DOHH2 (cell line): ENCODE measurements at regions not wholly inside any gene's neighbourhood (a gene's known extent, or its start where the extent isn't known, plus 50 kb on each side); places are given as distances from the start of the nearest gene placed in this dataset.

ENCODE experiments used
- H3F3A ChIP-seq: fragments of 200-600 bp; sonication (generic), shearing (Covaris generic); 2 replicates; pipeline ENCODE4 v1.6.0; 2016; ENCODE audit warnings: antibody characterized with exemption, mild to moderate bottlenecking; ENCODE audit not compliant: control insufficient read depth, insufficient read depth
- H3K27ac ChIP-seq: fragments of 200-600 bp; sonication (generic); 2 replicates; pipeline ENCODE4 v1.5.1; 2014; ENCODE audit warnings: low read depth, mild to moderate bottlenecking, low read length, moderate library complexity
- H3K27me3 ChIP-seq: fragments of 200-600 bp; sonication (generic); 2 replicates; pipeline ENCODE4 v1.6.1; 2014; ENCODE audit warnings: mild to moderate bottlenecking, low read length, mixed read lengths; ENCODE audit not compliant: control insufficient read depth
- H3K36me3 ChIP-seq: fragments of 200-600 bp; sonication (generic); 2 replicates; pipeline ENCODE4 v1.6.1; 2014; ENCODE audit warnings: mild to moderate bottlenecking, low read length, moderate library complexity, mixed read lengths; ENCODE audit not compliant: control insufficient read depth
- H3K4me1 ChIP-seq: fragments of 200-600 bp; sonication (generic); 2 replicates; pipeline ENCODE4 v1.6.1; 2014; ENCODE audit warnings: mild to moderate bottlenecking, low read length, mixed read lengths; ENCODE audit not compliant: control insufficient read depth
- H3K4me2 ChIP-seq: fragments of 200-600 bp; sonication (generic); 2 replicates; pipeline ENCODE4 v1.6.0; 2014; ENCODE audit warnings: mild to moderate bottlenecking, low read length, moderate library complexity
- H3K4me3 ChIP-seq: fragments of 200-600 bp; sonication (generic); 2 replicates; pipeline ENCODE4 v1.5.1; 2014; ENCODE audit warnings: mild to moderate bottlenecking, low read length, mixed read lengths
- H3K79me2 ChIP-seq: fragments of 200-600 bp; sonication (generic); 2 replicates; pipeline ENCODE4 v1.6.1; 2014; ENCODE audit warnings: mild to moderate bottlenecking, low read length, mixed read lengths; ENCODE audit not compliant: control insufficient read depth
- H3K9me2 ChIP-seq: fragments of 200-600 bp; sonication (generic); replicated peaks from 2 replicates; pipeline ENCODE4 v1.6.1; 2014; ENCODE audit warnings: mild to moderate bottlenecking, low read length, mixed read lengths; ENCODE audit not compliant: control insufficient read depth
- H3K9me3 ChIP-seq: fragments of 200-600 bp; sonication (generic); 2 replicates; pipeline ENCODE4 v1.6.1; 2014; ENCODE audit warnings: antibody characterized with exemption, low read length, mixed read lengths; ENCODE audit not compliant: control insufficient read depth, insufficient read depth
- H4K20me1 ChIP-seq: fragments of 200-600 bp; sonication (generic); 2 replicates; pipeline ENCODE4 v1.6.0; 2014; ENCODE audit warnings: low read depth, mild to moderate bottlenecking, antibody characterized with exemption, low read length, moderate library complexity; ENCODE audit not compliant: control insufficient read depth, insufficient read depth
- EZH2phosphoT487 ChIP-seq: fragments of 200-600 bp; sonication (generic); IDR thresholded peaks from 2 replicates; pipeline ENCODE4 v1.6.1; 2017; ENCODE audit warnings: borderline replicate concordance, mild to moderate bottlenecking, antibody characterized with exemption, low read length, moderate library complexity, mixed read lengths
- TF ChIP-seq, protein P1 (sequence below): fragments of 200-600 bp; sonication (generic); IDR thresholded peaks from one replicate; pipeline ENCODE4 v1.5.1; 2014; ENCODE audit warnings: antibody characterized with exemption, mild to moderate bottlenecking, low read depth, low read length; ENCODE audit not compliant: poor library complexity, severe bottlenecking

DNA sequence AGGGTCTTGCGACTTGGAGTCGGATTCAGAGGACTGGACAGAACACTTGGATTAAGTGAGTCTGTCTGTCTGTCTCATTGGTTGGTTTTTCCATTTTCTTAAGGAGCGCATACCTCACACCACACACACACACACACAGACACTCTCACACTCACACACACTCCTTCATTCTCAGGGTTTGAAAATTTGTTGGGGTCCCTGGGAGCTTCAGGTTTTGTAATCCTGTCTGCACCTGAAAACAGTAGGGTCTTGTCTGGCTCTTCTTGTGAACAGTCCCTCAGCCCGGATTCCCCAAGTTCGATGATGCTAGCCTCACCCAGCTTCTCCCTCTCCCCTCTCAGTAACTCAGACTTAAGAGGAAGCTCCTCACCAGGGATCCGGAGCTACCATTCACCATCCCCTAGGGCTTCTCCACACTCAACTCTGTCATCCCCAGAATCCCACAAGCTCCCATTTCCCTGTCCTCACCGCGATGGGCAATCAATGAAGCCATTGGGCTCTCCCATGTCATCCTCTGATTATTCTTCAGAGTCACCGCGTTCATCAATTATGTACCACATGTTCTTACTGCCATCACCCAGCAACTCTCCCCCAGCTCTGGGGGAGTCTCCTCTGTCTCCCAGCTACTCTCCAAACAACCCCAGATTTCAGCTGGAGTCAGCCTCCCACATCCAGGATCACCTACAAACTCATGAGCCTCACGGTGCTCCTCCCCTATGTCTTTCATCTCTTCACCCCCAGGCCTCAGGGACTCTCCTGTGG is 1530.9 kb upstream of the TPTE start:
- no peaks in the 10 kb centered on the region for H3K27me3 ChIP-seq
- no peaks in the 10 kb centered on the region for H3K4me1 ChIP-seq
- no peaks in the 10 kb centered on the region for H3K9me2 ChIP-seq
- H3K79me2 ChIP-seq, result no peaks in the 10 kb centered on the region
- H3K4me3 ChIP-seq, result no peak overlapping the region
- H4K20me1 ChIP-seq, result no peaks in the 10 kb centered on the region
- H3K27ac ChIP-seq, result no peak overlapping the region
- H3K4me2 ChIP-seq, result no peak overlapping the region
- peaks cover 63% of the 10 kb centered on the region for H3K9me3 ChIP-seq
- no peaks in the 10 kb centered on the region for H3K36me3 ChIP-seq
- no peaks in the 10 kb centered on the region for H3F3A ChIP-seq
- no peak for TF ChIP-seq EZH2phosphoT487
- TF ChIP-seq, protein P1, sequence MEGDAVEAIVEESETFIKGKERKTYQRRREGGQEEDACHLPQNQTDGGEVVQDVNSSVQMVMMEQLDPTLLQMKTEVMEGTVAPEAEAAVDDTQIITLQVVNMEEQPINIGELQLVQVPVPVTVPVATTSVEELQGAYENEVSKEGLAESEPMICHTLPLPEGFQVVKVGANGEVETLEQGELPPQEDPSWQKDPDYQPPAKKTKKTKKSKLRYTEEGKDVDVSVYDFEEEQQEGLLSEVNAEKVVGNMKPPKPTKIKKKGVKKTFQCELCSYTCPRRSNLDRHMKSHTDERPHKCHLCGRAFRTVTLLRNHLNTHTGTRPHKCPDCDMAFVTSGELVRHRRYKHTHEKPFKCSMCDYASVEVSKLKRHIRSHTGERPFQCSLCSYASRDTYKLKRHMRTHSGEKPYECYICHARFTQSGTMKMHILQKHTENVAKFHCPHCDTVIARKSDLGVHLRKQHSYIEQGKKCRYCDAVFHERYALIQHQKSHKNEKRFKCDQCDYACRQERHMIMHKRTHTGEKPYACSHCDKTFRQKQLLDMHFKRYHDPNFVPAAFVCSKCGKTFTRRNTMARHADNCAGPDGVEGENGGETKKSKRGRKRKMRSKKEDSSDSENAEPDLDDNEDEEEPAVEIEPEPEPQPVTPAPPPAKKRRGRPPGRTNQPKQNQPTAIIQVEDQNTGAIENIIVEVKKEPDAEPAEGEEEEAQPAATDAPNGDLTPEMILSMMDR, result no peak

DNA sequence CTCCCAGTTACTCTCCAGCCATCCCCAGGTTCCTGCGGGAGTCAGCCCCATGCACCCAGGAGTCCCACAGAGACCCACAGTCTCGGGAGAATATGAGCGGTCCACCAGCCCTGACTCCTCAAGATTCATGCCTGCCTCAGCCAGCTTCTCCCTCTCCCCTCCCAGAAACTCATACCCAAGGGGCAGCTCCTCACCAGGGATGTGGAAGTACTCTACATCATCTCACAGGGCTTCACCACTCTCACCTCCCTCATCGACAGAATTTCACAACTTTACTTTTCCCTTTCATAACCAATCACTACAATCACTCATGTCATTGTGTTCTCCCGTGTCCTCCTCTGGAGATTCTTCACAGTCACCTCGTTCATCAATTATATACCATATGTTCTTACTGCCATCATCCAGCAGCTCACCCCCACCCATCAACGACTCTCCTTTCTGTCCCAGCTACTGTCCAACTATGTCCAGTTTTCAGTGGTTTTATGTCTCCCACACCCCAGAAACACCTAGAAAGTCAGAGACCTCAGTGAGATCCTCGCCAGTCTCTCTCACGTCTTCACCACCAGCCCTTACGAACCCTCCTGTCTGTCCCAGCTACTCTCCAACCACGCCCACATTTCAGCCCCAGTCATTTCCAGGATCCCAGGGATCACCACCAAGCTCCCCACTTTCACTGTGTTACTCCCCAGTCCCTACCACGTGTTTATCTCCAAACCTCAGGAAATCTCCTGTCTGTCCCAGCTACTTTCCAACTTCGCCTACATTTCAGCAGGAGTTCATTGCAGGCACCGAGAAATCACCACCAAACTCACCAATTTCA is 1530.1 kb upstream of the TPTE start:
- H3F3A ChIP-seq, result no peaks in the 10 kb centered on the region
- H3K27ac ChIP-seq, result no peak overlapping the region
- H4K20me1 ChIP-seq, result no peaks in the 10 kb centered on the region
- H3K4me3 ChIP-seq, result no peak overlapping the region
- no peaks in the 10 kb centered on the region for H3K27me3 ChIP-seq
- no peaks in the 10 kb centered on the region for H3K36me3 ChIP-seq
- H3K4me2 ChIP-seq, result no peak overlapping the region
- TF ChIP-seq EZH2phosphoT487, result no peak
- TF ChIP-seq, protein P1, result no peak
- no peaks in the 10 kb centered on the region for H3K4me1 ChIP-seq
- peaks cover 67% of the 10 kb centered on the region for H3K9me3 ChIP-seq
- H3K9me2 ChIP-seq, result no peaks in the 10 kb centered on the region
- H3K79me2 ChIP-seq, result no peaks in the 10 kb centered on the region

DNA sequence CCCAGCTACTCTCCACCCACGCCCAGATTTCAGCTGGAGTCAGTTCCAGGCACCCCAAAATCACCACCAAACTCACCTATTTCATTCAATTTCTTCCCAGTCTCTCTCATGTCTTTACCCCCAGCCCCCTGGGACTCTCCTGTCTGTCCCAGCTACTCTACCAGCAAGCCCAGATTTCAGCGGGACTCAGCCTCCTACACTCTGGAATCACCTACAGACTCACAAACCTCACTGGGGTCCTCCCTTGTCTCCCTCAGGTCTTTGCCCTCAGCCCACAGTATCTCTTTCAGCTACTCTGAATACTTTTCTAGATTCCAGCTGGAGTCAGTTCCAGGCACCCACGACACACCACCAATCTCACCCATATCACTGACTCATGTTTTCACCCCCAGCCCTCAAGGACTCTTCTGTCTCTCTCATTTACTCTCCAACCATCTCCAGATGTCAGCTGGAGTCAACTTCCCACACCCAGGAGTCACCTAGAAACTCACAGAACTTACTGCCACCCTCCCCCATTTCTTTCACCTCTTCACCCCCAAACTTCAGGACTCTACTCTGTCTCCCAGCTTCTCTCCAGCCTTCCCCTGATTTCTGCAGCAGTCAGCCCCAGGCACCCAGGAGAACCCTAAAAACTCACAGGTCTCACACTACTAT is 1529.3 kb upstream of the TPTE start:
- H3K9me2 ChIP-seq, result no peaks in the 10 kb centered on the region
- no peaks in the 10 kb centered on the region for H3K27me3 ChIP-seq
- no peak overlapping the region for H3K4me2 ChIP-seq
- H3K79me2 ChIP-seq, result no peaks in the 10 kb centered on the region
- no peaks in the 10 kb centered on the region for H4K20me1 ChIP-seq
- TF ChIP-seq, protein P1, result no peak
- TF ChIP-seq EZH2phosphoT487, result no peak
- H3F3A ChIP-seq, result no peaks in the 10 kb centered on the region
- H3K9me3 ChIP-seq, result peaks cover 68% of the 10 kb centered on the region
- H3K4me3 ChIP-seq, result no peak overlapping the region
- H3K36me3 ChIP-seq, result no peaks in the 10 kb centered on the region
- no peak overlapping the region for H3K27ac ChIP-seq
- H3K4me1 ChIP-seq, result no peaks in the 10 kb centered on the region
